Keratinocyte (primary cell): ENCODE measurements at regions not wholly inside any gene's neighbourhood (a gene's known extent, or its start where the extent isn't known, plus 50 kb on each side); places are given as distances from the start of the nearest gene placed in this dataset.

ENCODE experiments used
- DNase-seq: peaks from one replicate; pipeline ENCODE4 v3.0.0-alpha.2; 2011; ENCODE audit warnings: low read depth, missing footprints, low spot score
- FAIRE-seq: peaks from 2 replicates; lab custom pipeline; 2011; peaks lifted over from hg19 to GRCh38; lab: Jason Lieb, UNC
- H2AFZ ChIP-seq: 2 replicates; pipeline ENCODE4 v1.6.0; 2012; ENCODE audit warnings: low read length, control low read depth, inconsistent platforms; ENCODE audit not compliant: control insufficient read depth
- H3K27ac ChIP-seq: 2 replicates; pipeline ENCODE4 v1.5.1; 2011; ENCODE audit warnings: low read length; ENCODE audit not compliant: control insufficient read depth, insufficient read depth
- H3K27me3 ChIP-seq: 3 replicates; pipeline ENCODE4 v1.6.0; 2011; ENCODE audit warnings: low read length; ENCODE audit not compliant: control insufficient read depth, insufficient read depth; ENCODE audit errors: extremely low read depth
- H3K36me3 ChIP-seq, 2 experiments: 2 replicates in 1 of 2; 3 replicates in 1 of 2; pipeline ENCODE4 v1.5.1; 2011; ENCODE audit warnings: low read length in 2 of 2, mild to moderate bottlenecking in 1 of 2; ENCODE audit not compliant: control insufficient read depth in 2 of 2, insufficient read depth in 2 of 2; ENCODE audit errors: extremely low read depth in 1 of 2
- H3K4me1 ChIP-seq: 3 replicates; pipeline ENCODE4 v1.5.1; 2011; ENCODE audit warnings: low read length; ENCODE audit not compliant: control insufficient read depth, insufficient read depth; ENCODE audit errors: extremely low read depth
- H3K4me2 ChIP-seq: 3 replicates; pipeline ENCODE4 v1.6.0; 2011; ENCODE audit warnings: low read depth, low read length; ENCODE audit not compliant: control insufficient read depth, insufficient read depth; ENCODE audit errors: extremely low read depth
- H3K4me3 ChIP-seq, 3 experiments: fragments of 200-600 bp in 1 of 3; sonication (generic) in 1 of 3; 2 replicates in 2 of 3; 3 replicates in 1 of 3; pipeline ENCODE4 v1.5.1; 2011 to 2016; ENCODE audit warnings: low read length in 3 of 3, mild to moderate bottlenecking in 3 of 3, control low read depth in 2 of 3, inconsistent platforms in 1 of 3, low read depth in 1 of 3, mixed read lengths in 1 of 3, mixed run types in 1 of 3, moderate library complexity in 1 of 3; ENCODE audit not compliant: control insufficient read depth in 2 of 3, insufficient read depth in 2 of 3; ENCODE audit errors: extremely low read depth in 1 of 3
- H3K79me2 ChIP-seq: 2 replicates; pipeline ENCODE4 v1.6.0; 2012; ENCODE audit warnings: low read length; ENCODE audit not compliant: control insufficient read depth, insufficient read depth
- H3K9ac ChIP-seq: 3 replicates; pipeline ENCODE4 v1.6.0; 2011; ENCODE audit warnings: low read length; ENCODE audit not compliant: control insufficient read depth, insufficient read depth; ENCODE audit errors: extremely low read depth
- H3K9me1 ChIP-seq: 3 replicates; pipeline ENCODE4 v1.6.0; 2011; ENCODE audit warnings: low read length; ENCODE audit not compliant: control insufficient read depth, insufficient read depth; ENCODE audit errors: extremely low read depth
- H3K9me3 ChIP-seq: 2 replicates; pipeline ENCODE4 v1.5.1; 2012; ENCODE audit warnings: low read depth, low read length; ENCODE audit not compliant: control insufficient read depth
- H4K20me1 ChIP-seq: 3 replicates; pipeline ENCODE4 v1.6.0; 2011; ENCODE audit warnings: low read length; ENCODE audit not compliant: control insufficient read depth, insufficient read depth; ENCODE audit errors: extremely low read depth
- CTCF ChIP-seq, 3 experiments: IDR thresholded peaks in 1 of 3; conservative IDR thresholded peaks in 1 of 3; optimal IDR thresholded peaks in 1 of 3; 2 replicates in 2 of 3; 3 replicates in 1 of 3; pipeline versions ENCODE3 to v1.5.1; 2011; ENCODE audit warnings: low read length in 3 of 3, mild to moderate bottlenecking in 3 of 3, moderate library complexity in 2 of 3, control low read depth in 1 of 3, inconsistent platforms in 1 of 3; ENCODE audit not compliant: insufficient read depth in 2 of 3; ENCODE audit errors: extremely low read depth in 1 of 3
- EZH2 ChIP-seq: IDR thresholded peaks from one replicate; pipeline ENCODE4 v1.6.1; 2012; ENCODE audit warnings: inconsistent platforms, mild to moderate bottlenecking, low read length, moderate library complexity
- dilution Hi-C: fragments of 300-500 bp; cut with MboI; formaldehyde crosslinking; loops from one replicate; pipeline ENCODE4 v1.7.0; 2020; ENCODE audit warnings: low sequenced_read_pairs; ENCODE audit not compliant: extremely low pct_ligation_motif_present

GRCh38 chr5:2132497-2132847, 249.7 kb upstream of the IRX4 start:
- Histone ChIP-seq H4K20me1 (no peaks in the 10 kb centered on the region), H3K9ac (no peak overlapping the region), H3K9me1 (no peaks in the 10 kb centered on the region), H3K79me2 (no peaks in the 10 kb centered on the region), H3K27me3 (no peaks in the 10 kb centered on the region), H3K9me3 (peaks cover 5% of the 10 kb centered on the region), H3K36me3 (no peaks in the 10 kb centered on the region), H3K27ac (no peak overlapping the region), H3K4me1 (no peaks in the 10 kb centered on the region), H3K4me3 (no peak overlapping the region), H3K4me2 (no peak overlapping the region), H2AFZ (no peak overlapping the region)
- DNase-seq, result no peak
- no peak for FAIRE-seq
- dilution Hi-C loops, result no loop called here
- TF ChIP-seq EZH2 (no peak), CTCF (optimal IDR thresholded peaks at IDR 0.05 in 1 of 3, IDR thresholded peaks at IDR 0.05 in 1 of 3, conservative IDR thresholded peaks at IDR 0.05 in 1 of 3; ENCODE audit: extremely low read depth in 1 of 3, insufficient read depth in 2 of 3, low read length in 3 of 3) (no peak)

- Histone ChIP-seq H3K4me1 (no peaks in the 10 kb centered on the region), H3K9ac (no peak overlapping the region), H3K4me2 (no peak overlapping the region), H2AFZ (no peak overlapping the region), H3K27ac (no peak overlapping the region), H3K4me3 (no peak overlapping the region), H4K20me1 (no peaks in the 10 kb centered on the region), H3K9me3 (peaks cover 4% of the 10 kb centered on the region), H3K9me1 (no peaks in the 10 kb centered on the region), H3K36me3 (no peaks in the 10 kb centered on the region), H3K27me3 (no peaks in the 10 kb centered on the region), H3K79me2 (no peaks in the 10 kb centered on the region)
- DNase-seq, result no peak
- no peak for FAIRE-seq
- no peak for TF ChIP-seq CTCF (optimal IDR thresholded peaks at IDR 0.05 in 1 of 3, IDR thresholded peaks at IDR 0.05 in 1 of 3, conservative IDR thresholded peaks at IDR 0.05 in 1 of 3; ENCODE audit: extremely low read depth in 1 of 3, insufficient read depth in 2 of 3, low read length in 3 of 3)
- no peak for TF ChIP-seq EZH2
- dilution Hi-C loops, result no loop called here
Measured at GRCh38 chr5:2131826-2132496, 249.2 kb upstream of the IRX4 start.
